Pons (tissue), 1 donor: ENCODE measurements at regions not wholly inside any gene's neighbourhood (a gene's known extent, or its start where the extent isn't known, plus 50 kb on each side); places are given as distances from the start of the nearest gene placed in this dataset.

Experiments used
- DNase-seq: peaks from one replicate; pipeline ENCODE4 v3.0.0-alpha.2; 2016; ENCODE audit warnings: low spot score

DNA sequence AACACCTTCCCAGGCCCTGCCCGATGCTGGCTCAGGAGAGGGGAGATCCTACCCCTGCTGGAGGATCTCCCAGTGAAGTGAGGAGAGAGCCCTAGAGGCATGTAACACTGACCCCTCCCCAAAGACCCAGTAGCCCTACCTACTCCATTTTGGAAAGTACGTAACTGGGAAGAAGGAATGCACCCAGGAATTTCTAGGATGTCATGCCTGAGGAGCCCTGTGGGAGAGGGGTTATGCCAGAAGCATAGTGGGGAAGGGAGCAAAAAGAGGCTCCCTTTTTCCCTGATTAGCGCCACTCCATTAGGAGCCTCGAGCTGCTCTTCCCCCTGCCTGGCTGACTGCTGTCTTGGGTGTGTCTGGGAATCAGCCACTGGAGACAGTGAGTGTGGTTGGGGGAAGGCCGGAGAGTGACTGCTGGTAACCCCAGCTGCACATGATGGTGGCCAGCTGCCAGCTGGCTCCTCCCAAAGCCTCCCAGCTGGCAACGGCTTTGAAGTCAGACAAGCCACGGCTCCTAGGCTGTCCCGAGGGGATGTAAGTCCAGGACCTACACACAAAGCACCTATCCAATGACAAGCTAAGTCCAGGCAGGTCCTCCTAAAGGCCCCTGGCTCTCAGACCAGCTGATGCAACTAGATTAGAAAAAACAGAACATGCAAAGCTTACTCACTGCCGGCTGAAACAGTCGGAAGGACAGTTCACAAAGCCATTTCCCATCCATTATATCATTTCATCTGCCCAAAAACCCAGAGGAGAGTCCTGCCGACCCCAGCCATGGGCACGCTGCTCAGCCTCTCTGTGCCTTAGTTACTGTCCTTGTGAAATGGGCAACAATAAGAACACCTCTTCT is 136.5 kb upstream of the ABCA1 start:
- peak; percentile 90 for DNase-seq

DNA sequence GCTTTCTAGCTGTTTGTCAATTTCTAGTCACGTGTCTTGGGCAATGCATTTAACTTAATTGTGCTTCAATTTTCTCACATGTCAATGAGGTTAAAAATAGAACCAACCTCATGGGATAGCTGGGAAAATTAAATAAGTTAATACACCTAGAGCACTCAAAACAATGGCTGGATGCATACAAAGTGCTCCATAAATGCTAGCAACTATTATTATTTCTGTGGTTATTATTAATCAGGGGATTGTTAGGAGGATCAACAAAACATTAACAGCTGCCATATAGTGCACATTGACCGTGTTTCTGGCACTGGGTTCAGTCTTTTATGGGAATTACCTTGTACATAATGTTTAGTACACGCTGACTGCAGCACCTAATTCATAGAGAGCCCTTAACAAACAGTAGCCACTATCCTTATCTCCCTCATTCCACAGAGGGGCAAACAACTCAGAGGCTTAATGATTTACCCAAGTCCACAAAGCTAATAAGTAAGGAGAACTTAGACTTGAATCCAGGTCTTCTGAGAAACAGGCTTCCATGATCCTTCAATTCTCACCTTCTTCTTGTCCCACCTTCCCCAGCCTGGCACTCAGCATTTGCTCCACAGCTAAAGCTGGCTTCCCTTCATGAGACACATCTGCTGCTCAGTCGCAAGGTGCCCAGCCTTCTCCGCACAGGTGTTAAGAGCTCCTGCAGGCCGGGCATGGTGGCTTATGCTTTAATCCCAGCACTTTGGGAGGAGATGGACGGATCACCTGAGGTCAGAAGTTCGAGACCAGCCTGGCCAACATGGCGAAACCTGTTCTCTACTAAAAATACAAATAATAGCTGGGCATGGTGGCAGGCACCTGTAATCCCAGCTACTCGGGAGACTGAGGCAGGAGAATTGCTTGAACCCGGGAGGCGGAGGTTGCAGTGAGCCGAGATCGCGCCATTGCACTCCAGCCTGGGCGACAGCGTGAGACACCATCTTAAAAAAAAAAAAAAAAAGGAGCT is 137.4 kb upstream of the ABCA1 start:
- no peak for DNase-seq

GRCh38 chr9:105066275-105066865 is 138.4 kb upstream of the ABCA1 start:
- DNase-seq: no peak

GRCh38 chr9:105067895-105068580 is 140.1 kb upstream of the ABCA1 start:
- DNase-seq: no peak

DNA sequence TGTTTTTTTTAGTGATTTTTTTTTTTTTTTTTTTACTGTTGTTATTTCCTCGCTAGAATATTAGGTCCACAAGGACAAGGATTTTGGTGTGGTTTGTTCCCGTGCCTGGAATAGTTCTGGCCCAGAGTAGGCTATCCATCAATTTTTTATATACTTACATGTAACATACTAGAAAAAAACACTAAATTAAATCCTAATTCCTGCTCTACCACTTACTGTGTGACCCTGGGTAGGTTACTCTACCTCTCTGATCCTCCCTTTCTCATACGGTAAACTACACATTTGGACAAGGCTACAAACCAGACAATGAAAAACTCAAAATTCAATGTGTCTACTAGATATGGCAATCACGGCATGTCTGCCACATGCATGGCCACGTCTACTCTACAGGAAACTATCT is 141.3 kb upstream of the ABCA1 start:
- DNase-seq: no peak

DNA sequence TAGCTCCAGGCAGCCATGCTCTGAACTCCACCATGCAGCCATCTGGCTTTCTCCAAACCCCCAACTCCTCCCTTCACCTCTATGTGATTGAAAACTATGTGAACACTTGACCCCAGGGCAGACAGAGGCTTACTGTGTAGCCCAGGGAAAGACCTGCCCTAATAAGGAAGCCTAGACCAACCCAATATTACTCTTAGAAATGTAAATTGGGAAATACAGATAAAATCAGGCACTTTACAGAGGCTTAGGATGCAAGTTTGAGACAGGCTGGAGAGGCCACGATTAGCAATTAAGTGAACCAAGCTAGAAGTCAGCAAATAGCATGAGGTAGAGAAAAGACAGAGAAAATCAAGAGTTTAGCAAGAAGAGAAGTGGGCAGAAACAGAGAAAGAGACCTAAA is 141.7 kb upstream of the ABCA1 start:
- DNase-seq: no peak

- no peak for DNase-seq
These were observed 142.2 kb upstream of the ABCA1 start for GRCh38 chr9:105070176-105070575.

- DNase-seq: no peak
These were observed 144.5 kb upstream of the ABCA1 start for GRCh38 chr9:105072476-105072875.

GRCh38 chr9:105073147-105073546 is 145.2 kb upstream of the ABCA1 start:
- DNase-seq: no peak

DNA sequence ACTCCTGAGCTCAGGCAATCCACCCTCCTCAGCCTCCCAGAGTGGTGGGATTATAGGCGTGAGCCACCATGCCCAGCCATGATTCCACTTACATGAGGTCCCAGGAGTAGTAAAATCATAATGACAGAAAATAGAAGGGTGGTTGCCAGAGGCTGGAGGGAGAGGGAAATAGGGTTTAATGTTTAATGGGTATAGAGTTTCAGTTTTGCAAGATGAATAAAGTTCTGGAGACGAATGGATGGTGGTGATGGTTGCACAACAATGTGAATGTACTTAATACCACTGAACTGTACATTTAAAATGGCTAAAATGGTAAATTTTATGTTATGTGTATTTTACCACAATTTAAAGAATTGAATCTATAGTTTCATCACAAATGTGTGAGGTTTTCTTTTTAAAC is 146.5 kb upstream of the ABCA1 start:
- DNase-seq: no peak

DNA sequence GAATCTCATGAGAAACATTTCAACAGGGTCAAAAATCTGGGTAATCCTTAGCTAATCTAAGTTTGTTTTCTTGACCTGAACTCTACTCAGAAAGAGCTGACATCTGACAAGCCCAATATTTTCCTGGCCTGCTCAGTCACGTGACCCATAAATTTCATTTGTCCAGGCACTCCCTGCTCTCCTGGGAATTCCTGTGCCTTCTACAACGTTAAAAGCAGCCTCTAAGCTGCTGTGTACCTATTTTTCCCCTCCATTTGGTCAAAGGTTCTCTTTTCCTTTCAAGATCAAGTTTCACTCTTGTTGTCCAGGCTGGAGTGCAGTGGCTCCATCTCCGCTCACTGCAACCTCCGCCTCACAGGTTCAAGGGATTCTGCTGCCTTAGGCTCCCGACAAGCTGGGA is 148.8 kb upstream of the ABCA1 start:
- no peak for DNase-seq

GRCh38 chr9:105079457-105079856 is 151.5 kb upstream of the ABCA1 start:
- no peak for DNase-seq

DNA sequence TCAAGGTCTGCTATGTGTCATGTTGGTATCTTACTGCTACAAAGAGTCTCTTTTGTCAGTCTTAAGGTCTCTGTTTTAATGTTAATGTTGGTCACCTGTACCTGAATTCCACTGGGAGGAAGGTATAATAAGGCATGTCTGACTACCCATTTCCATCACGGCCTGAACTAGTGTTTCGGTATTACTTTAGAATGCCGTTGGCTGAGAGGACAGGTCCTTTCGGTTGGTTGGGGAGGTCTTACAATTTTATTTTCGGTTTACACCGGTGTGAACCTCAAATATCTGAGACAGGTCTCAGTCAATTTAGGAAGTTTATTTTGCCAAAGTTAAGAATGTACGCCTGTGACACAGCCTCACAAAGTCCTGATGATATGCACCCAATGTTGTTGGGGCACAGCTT is 154.9 kb upstream of the ABCA1 start:
- DNase-seq: no peak

GRCh38 chr9:105083256-105083655 is 155.3 kb upstream of the ABCA1 start:
- no peak for DNase-seq

DNA sequence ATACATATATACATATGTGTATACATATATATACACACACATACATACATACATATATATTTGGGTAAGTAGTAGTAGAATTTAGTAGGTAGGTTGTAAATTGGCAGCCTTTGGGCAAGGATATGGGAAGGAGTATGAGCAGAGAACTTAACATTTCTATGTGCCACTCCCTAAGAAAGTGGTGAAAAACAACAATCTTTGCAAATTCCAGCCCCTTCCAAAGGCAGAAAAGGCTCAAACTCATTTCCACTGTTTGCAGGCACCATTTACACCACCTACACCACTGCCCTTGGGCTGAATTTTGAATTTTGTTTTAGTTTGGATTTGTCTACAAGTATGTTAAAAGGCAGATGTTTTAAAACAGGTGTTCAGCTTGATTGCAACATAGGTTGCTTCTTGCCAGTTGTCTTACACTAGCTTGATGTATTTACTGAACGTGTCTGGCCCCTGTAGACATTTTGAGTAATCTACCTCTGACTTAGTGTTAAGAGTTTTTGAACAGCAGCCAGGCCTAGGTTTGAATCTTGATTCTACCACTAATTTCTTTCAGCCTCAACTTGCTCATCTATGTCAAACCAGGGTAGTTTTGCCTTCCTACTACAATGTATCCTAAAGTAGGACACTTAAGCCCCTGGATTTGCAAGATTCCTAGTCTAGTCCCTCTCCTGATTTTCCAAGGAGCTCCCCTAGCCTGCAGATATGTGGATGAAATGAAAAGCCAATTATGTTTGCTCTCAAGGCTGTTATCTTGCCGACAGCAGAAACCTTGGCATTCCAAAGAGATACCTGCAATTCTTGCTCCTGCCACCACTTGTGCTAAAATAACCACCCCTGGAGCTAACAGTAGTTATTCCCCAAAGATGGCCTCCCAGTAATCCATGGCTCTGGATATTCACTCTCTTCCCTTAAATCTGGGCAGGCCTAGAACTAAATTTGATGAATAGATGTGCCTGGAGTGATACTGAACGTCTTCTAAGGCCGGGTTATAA is 156.2 kb upstream of the SLC44A1 start:
- DNase-seq: no peak

GRCh38 chr9:105089874-105090273 is 154.6 kb upstream of the SLC44A1 start:
- no peak for DNase-seq

GRCh38 chr9:105091004-105091640 is 153.3 kb upstream of the SLC44A1 start:
- no peak for DNase-seq

DNA sequence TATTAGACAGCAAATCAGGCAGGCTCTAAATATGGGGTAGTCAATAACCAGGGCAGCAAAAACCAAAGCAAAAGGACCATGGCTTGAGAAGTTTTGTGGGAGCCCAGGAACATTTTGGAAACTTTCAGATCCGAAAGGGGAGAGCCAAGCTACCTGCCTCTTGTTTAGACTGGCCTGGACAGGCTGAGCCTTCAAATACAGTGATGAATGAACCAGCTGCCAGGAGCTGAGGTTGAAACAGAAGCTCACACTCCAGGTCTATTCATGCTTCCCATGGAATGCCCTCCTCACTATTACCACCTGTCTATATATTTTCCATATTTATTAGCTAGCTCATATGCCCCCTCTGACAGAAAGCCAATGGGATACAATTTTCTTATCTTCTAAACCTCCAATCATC is 150.8 kb upstream of the SLC44A1 start:
- DNase-seq: no peak

DNA sequence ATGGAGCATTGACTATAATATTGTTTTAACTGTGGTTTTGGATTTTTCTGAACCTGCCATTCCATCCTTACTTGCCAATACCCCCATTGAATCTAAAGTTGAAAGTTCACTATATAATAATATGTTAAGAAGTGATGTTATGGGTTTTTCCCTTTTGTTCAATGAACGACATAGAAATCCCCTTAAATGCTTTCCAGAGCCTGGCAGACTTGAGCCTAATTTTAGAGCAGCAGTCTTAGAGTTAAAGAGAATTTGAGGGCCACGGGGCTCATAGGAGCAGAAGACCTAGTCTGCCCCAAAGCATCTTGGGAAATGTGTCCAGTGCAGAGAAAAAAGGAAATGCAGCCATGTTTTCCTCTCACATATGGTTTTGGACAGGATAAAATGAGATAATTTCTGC is 146.1 kb upstream of the SLC44A1 start:
- DNase-seq: no peak

DNA sequence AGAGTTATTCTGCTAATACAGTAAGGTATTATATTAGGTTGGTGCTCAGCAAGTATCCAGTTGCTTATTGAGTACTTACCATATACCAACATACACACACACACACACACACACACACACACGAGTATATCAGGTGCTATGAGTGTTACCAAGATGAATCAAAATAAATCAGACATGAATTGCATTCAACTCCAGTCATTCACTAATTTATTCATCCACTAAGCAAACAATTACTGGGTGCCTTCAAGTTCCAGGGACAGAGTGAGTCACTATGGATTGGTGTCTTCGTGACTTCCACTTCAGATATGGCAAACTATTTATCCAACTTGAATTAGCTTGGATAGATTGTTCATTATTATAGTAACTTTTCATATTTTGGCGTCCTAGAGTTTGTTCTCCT is 140.7 kb upstream of the SLC44A1 start:
- DNase-seq: no peak
